ENCODE measurements at regions not wholly inside any gene's neighbourhood (a gene's known extent, or its start where the extent isn't known, plus 50 kb on each side); places are given as distances from the start of the nearest gene placed in this dataset.

DNA sequence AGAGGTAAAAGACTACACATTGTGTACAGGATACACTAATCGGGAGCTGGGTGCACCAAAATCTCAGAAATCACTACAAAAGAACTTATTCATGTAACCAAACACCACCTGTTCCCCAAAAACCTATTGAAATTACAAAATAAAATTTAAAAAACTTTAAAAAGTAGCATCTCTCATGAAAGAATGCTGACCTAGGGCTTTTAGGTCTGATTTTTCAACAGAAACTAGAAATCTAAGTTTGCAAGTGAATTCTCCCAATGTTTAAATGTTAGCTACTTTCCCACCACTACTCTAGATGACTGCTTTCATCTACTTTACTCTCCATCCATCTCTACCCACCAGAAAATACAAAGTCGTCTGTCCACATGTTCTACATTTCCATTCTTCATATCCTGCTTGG, 1447.7 kb downstream of the RPA4 start:
- DNase-seq (no peak), ATAC-seq (no peak)
- TF ChIP-seq, protein P1, sequence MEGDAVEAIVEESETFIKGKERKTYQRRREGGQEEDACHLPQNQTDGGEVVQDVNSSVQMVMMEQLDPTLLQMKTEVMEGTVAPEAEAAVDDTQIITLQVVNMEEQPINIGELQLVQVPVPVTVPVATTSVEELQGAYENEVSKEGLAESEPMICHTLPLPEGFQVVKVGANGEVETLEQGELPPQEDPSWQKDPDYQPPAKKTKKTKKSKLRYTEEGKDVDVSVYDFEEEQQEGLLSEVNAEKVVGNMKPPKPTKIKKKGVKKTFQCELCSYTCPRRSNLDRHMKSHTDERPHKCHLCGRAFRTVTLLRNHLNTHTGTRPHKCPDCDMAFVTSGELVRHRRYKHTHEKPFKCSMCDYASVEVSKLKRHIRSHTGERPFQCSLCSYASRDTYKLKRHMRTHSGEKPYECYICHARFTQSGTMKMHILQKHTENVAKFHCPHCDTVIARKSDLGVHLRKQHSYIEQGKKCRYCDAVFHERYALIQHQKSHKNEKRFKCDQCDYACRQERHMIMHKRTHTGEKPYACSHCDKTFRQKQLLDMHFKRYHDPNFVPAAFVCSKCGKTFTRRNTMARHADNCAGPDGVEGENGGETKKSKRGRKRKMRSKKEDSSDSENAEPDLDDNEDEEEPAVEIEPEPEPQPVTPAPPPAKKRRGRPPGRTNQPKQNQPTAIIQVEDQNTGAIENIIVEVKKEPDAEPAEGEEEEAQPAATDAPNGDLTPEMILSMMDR (IDR thresholded peaks at IDR 0.05): no peak
- intact Hi-C loops (cut with DNase I): no loop called here
- Histone ChIP-seq H3K4me1 (no peaks in the 10 kb centered on the region), H3K36me3 (ENCODE audit: insufficient read depth in 1 of 2, low read depth in 1 of 2) (no peaks in the 10 kb centered on the region), H3K4me3 (no peak overlapping the region), H3K27ac (no peak overlapping the region), H3K27me3 (ENCODE audit: insufficient read depth in 3 of 3, low read length in 2 of 3) (peaks cover 0 to 6% (median 0%) of the 10 kb centered on the region in 3 donors), H3K9me3 (no peaks in the 10 kb centered on the region)
- 62 to 82% (median 72%) methylated on average over 2 of the region's 2 CpGs for WGBS, 3 donors

DNA sequence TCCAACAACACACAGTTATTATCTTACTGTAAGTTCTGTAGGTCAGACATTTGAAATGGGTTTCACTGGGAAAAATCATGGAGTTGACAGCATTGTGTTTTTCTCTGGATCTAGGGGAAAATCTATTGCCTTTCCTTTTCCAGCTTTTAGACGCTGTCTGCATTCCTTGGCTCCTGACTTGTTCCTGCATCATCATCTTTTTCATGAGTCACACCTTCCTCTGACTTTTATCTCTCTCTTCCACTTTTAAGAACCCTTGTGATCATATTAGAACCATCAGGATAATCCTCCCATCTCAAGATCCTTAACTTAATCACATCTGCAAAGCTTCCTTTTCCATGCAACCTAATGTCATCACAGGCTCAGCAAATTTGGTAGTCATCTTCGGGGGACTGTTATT, 1454.8 kb downstream of the RPA4 start:
- no peak for ATAC-seq
- no peaks in the 10 kb centered on the region for H3K36me3 ChIP-seq (ENCODE audit: insufficient read depth in 1 of 2, low read depth in 1 of 2)
- H3K9me3 ChIP-seq: peaks cover 8% of the 10 kb centered on the region
- intact Hi-C loops (cut with DNase I): no loop called here
- no peaks in the 10 kb centered on the region for H3K27me3 ChIP-seq (ENCODE audit: insufficient read depth in 3 of 3, low read length in 2 of 3)
- no peak for DNase-seq
- H3K4me3 ChIP-seq: no peak overlapping the region
- WGBS, 3 donors: 66 to 79% (median 74%) methylated on average over 2 of the region's 2 CpGs
- TF ChIP-seq, protein P1 (IDR thresholded peaks at IDR 0.05): no peak
- no peaks in the 10 kb centered on the region for H3K4me1 ChIP-seq
- H3K27ac ChIP-seq: no peak overlapping the region

DNA sequence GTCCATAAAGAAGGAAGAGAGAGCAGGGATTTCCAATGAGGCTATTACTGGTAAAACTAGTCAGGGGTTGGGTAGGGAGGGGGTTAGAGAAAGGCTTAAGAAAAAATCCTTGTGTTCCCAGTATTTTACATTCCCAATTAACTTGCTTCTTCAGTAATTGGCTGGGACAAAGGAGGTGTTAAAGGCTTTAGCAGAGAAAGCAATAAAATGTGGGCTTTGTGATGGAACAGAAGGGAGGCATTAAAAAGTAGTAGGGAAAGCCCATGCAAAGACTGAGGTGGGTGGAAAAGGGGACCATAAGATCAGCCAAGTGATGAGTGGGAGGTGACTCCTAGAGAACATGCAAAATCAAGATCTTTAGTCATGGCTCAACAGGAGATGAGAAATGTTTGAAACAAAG, 1467.2 kb downstream of the RPA4 start:
- intact Hi-C loops (cut with DNase I): no loop called here
- Histone ChIP-seq H3K4me1 (no peaks in the 10 kb centered on the region), H3K27ac (no peak overlapping the region), H3K9me3 (no peaks in the 10 kb centered on the region), H3K36me3 (ENCODE audit: insufficient read depth in 1 of 2, low read depth in 1 of 2) (no peaks in the 10 kb centered on the region), H3K27me3 (ENCODE audit: insufficient read depth in 3 of 3, low read length in 2 of 3) (peaks cover 0 to 9% (median 0%) of the 10 kb centered on the region in 3 donors), H3K4me3 (no peak overlapping the region)
- no peak for ATAC-seq
- no peak for DNase-seq
- TF ChIP-seq, protein P1 (IDR thresholded peaks at IDR 0.05): no peak

DNA sequence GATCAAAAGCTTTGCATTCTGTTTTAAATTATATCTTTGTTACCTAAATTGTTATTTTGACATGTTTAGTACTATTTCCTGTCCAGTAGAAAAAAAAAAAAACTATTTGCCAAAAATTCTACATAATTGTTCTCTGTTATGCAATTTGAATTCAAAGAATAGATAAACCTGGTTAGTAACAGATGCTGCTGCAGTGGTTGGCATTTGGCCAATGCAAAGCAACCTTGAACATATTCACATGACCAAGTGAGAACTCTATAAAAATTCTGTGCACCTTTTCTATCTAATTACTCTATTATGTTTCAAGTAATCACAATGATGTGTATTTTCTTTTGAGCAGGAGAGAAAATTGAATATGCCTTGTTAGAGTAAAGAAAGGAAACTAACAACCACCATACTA, 1473.4 kb downstream of the RPA4 start:
- Histone ChIP-seq H3K27me3 (ENCODE audit: insufficient read depth in 3 of 3, low read length in 2 of 3) (peaks cover 0 to 9% (median 0%) of the 10 kb centered on the region in 3 donors), H3K4me3 (no peak overlapping the region), H3K4me1 (no peaks in the 10 kb centered on the region), H3K9me3 (no peaks in the 10 kb centered on the region), H3K36me3 (ENCODE audit: insufficient read depth in 1 of 2, low read depth in 1 of 2) (no peaks in the 10 kb centered on the region), H3K27ac (no peak overlapping the region)
- TF ChIP-seq, protein P1 (IDR thresholded peaks at IDR 0.05): no peak
- no peak for ATAC-seq
- DNase-seq: no peak
- intact Hi-C loops (cut with DNase I): no loop called here

DNA sequence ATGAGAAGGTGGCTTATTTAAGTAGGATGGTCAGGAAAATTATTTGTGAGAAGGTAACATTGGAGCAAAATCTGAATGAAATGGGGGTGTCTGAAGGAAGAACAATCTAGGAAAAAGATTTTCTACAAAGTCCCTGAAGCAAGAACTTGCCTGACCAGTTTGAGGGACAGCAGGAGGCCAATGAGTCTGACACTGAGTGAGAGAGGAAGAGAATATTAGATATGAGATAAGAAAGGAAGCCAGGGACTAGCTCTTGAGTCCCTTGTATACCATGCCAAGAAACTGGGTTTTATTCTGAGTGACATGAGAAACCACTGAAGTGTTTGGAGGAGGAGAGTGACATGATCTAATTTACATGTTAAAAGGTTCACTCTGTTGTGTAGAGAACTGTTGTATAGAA, 1478.9 kb downstream of the RPA4 start:
- Histone ChIP-seq H3K9me3 (no peaks in the 10 kb centered on the region), H3K27ac (no peak overlapping the region), H3K4me3 (no peak overlapping the region), H3K27me3 (ENCODE audit: insufficient read depth in 3 of 3, low read length in 2 of 3) (no peaks in the 10 kb centered on the region), H3K4me1 (no peaks in the 10 kb centered on the region), H3K36me3 (ENCODE audit: insufficient read depth in 1 of 2, low read depth in 1 of 2) (no peaks in the 10 kb centered on the region)
- DNase-seq: no peak
- no peak for ATAC-seq
- TF ChIP-seq, protein P1 (IDR thresholded peaks at IDR 0.05): no peak
- intact Hi-C loops (cut with DNase I): no loop called here
